HuH-7.5 (cell line): ENCODE measurements at regions not wholly inside any gene's neighbourhood (a gene's known extent, or its start where the extent isn't known, plus 50 kb on each side); places are given as distances from the start of the nearest gene placed in this dataset.
A peak's percentile ranks its signal among the peaks of the same experiment; 100 is the strongest.

Experiments
- DNase-seq: peaks from one replicate; pipeline ENCODE4 v3.0.0; 2011; ENCODE audit warnings: low spot score

DNA sequence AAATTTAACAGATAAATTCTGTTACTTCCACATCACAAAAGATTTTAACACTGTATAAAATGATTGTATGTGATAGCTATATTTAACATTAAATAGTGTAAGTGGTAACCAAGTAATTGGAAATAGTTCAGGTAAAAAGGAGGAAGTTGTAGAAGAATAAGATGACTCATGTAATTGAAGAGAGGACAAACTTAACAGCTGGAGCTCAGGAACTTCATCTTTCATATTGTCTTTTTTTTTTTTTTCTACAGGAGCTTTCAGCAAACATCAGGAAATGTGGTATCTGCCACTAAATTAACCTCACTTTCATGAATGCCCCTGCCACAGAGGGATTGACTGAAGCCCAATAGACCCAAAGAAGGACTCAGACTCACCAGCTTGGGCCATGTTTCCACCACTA, 188.4 kb upstream of the VEGFC start:
- no peak for DNase-seq

DNA sequence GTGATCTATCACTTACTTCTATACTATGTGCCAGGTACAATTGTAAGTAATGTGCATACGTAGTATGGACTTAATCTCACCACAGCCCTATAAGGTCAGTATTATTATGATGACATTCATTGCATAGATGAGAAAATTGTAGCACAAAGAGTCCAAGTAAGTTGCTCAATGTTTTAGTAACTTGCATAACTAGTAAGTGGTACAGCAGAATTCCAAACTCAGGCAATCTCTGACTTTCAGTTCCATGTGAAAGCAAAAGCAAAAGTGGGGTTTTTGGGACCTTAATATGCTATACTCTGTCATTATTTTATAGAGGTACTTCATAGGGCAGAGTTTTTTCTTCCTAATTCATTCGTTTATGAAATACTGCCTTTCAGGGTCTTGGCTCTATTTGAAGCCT, 188.8 kb upstream of the VEGFC start:
- DNase-seq = no peak

- no peak for DNase-seq
Measured at GRCh38 chr4:176988226-176988625, 195.5 kb upstream of the VEGFC start.

GRCh38 chr4:176989186-176989585, 196.5 kb upstream of the VEGFC start:
- no peak for DNase-seq

DNA sequence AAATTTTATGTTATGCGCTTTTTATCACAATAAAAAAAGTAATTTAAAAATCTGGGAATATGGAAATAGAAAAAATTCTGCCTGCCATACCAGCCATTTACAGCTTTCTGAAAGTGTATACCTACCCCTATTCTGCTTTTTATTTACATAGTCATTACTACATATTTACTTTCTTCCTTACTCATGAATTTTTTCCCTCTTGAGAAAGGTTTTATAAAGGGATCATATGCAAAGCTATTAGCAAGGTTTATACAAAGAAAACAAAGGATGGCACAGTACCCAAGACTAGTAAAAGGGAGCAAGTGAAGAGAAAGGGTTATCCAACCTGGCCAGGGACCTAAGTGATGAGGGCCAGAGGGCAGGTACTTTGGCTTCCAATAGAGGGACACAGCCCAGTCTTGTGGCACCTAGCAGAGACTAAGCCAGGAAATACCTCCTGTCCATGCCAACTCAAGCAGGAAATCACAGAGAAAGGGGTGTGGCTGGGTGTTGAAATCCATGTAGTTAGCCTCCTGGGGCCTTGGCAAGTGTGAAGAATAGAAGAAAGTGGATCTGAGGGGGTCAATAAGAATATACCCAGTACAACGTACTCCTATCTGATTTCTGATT, 207.3 kb upstream of the VEGFC start:
- DNase-seq = no peak

DNA sequence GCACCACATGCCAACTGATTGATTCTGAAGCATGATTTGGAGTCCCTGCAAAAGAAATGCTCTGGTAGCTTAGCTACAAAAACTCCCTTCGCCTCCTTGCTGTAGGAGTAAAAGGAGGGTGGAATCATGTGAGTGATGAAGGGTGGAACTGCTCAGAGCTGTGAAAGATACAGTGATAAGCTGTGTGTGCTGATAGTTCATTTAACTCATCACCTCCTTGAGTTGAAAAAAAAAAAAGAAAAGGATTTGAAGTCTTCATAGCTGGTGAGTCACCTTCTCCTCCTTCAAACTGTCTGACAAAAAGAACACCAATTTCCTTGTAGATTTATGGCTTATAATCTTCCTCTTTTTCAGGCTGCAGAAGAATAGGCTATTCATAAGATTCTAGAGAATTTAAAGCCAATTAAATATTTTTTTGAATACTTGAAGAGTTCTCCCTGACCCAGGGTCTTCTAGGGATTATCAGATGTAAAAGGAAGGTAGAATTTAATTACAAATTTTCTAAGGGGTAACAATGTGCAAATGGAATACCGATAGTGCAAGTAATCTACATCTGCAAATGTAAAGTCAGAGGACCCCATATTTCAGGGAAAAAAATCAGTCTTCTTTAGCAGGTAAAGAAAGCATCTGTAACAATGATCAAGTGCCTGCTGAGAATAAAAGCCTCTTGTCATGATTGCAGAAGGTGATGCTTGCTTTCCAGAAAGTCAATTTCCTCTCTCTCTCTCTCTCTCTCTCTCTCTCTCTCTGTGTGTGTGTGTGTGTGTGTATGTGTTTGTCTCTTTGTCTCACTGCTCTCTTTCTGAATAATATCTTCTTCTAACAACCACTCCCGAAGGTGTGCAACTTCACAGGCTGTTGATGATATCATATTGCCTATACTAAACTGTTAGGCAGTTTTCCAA, 208.8 kb upstream of the VEGFC start:
- no peak for DNase-seq

DNA sequence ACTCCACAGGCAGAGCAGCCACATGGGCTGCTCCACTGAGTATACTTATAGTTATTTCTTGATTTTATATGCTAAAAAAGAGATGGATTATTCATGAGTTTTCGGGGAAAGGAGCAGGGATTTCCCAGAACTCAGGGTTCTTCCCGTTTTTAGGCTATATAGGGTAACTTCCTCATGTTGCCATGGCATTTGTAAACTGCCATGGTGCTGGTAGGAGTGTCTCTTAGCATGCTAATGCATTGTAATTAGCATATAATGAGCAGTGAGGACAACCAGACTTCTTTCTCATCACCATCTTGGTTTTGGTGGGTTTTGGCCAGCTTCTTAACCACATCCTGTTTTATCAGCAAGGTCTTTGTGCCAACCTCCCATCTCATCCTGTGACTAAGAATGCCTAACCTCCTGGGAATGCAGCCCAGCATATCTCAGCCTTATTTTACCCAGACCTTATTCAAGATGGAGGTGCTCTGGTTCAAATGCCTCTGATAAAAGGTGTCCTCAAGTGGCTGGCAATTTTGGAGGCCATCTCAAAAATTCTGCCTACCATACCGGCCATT, 213.0 kb upstream of the VEGFC start:
- DNase-seq = no peak

DNA sequence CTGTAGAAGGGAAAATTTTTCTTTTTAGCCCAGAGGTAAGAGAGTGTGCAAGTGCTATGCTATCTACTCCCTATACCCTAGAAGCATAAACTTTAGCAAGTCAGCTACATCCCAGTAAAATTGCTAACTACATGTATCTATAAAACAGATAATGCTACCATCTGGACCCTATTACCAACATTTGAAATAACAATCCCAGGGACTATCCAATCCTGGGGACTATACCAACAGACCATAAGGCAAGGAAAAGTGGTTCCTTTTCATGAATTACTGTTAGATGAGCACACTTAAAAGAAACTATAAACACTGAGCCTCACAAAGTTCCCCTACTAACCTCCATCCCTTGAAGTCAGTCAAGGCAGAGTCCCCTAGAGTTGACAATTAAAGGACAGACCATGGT, 213.6 kb upstream of the VEGFC start:
- no peak for DNase-seq

DNA sequence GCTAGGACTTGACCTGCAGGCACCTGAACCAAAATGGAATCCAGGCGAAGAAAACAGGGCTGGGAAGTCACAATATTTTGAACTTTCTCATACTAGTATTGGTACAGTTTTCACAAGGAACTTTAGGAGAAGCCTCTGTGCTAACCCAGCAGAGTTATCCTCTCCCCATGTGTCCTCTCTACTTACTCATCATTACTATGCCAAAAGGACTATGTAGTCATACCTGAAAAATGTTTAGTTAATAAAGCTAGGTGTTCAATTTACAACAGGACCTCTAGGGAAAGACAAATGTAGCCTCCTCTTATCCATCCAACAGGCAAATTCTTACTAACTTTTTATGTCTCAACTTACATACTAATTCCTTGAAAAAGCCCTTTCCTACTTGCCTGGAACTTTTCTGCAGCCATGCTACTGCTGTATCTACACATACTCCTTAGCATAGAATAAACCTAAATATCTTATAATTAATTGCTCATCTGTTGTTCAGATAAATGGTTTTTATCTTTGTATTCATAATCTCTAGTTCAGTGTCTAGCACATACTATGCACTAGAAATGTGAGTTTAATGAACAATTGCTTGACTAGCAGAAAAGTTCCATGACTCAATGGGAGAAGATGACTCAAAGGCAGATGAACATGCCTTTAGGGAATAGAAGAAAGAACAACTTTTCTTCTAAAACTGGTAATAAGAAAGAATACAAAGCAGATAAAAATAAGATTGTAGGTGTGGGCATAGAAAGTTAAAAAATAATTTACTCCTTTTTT, 215.5 kb upstream of the VEGFC start:
- no peak for DNase-seq

GRCh38 chr4:177008836-177009501, 216.2 kb upstream of the VEGFC start:
- no peak for DNase-seq

DNA sequence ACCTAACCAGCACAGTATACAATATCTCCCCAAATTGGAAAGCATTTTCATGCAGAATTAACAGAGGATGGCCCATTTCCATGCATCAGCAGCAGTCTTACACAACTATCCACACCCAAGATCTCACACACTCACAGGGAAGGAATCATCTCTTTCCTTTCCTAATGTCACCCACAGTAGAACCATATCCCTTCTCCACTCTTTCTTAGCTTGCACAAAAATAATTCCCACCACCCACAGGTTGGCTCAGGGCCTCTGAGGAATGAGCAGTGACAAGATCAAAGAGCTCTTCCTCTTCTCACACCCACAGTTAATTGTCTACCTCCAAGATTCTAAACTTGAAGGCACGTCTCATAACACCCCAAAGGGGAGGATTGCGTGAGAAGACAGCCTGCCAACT, 217.7 kb upstream of the VEGFC start:
- no peak for DNase-seq

GRCh38 chr4:177012918-177013545, 220.3 kb upstream of the VEGFC start:
- DNase-seq = no peak

DNA sequence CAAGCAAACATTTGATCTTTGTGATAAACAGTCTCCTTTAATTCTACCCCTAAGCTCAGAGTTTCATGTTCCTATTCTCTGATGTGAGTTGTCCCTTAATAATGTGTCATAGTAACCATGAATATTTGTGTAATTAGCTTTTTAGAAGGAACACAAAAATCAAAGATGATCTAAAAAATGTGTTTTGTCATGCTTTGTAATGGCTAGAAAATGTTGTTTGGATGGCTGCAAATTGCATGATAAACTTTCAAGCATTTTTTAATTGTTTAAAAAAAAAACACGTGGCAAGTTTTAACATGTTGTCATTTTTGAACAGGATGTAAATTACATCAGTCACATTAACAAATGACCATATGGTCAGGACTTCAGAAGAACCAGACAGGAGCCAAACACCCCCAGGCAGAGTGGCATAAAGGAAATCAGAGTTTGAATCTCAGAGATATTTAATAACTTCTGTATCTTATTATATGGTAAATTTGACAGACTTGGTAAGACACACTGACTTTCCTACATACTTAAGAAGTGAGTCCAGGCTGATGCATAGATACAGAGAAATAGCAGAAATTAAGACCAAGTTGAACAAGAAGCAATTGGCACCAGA, 223.9 kb upstream of the VEGFC start:
- no peak for DNase-seq

DNA sequence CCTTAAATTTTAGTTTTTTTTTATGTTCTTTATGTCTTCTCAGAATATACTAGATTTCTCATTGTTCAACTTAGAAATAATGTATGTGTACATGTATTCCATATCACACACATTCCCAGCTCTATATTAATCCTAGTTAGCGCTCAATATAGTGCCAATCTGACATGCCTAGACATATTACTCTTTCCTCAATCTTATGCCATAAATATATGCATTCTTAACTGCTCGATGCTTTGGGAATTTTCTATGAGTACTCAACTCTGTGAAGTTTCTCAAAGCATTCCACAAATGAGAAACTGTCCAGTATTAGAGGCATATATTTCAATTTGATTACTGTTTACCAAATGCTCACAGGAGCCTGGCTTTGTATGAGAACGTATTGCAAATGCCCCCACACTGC, 231.2 kb upstream of the VEGFC start:
- no peak for DNase-seq

DNA sequence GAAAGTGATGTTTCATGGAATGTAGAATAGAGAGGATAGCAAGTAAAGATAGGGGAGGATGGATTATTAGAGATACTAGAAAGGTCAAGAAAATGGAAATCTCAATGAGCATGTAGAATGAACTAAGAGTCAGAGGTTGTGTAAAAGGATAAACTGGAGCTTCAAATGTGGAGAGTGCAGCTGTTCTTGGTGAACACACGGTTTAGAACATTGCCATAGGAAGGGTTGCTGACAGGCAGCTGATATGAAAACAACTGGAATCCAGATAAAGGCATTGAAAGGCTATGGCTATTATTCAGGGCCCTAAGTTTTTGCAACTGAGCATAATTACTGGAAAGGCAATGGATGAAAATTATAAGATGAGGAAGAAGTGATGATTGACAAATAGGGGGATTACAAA, 239.6 kb upstream of the VEGFC start:
- DNase-seq = no peak

DNA sequence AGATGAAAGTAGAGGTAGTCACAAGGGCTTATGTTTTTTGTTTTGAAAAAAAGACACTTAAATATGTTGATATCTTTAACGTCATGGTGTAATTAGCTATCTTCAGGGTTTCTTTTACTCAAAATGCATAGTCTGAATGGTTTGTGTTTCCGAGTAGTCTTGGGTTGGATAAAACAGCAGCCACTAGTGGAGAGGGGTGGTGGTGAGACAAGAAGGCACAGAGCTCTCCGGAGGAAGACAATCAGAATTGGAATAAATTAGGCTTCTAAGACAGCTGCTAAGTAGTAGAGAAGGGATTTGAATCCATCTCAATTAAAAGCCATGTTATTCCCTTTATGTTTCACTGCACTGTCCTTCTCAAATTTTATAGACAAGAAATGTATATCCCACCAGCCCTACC, 240.4 kb upstream of the VEGFC start:
- DNase-seq = no peak

DNA sequence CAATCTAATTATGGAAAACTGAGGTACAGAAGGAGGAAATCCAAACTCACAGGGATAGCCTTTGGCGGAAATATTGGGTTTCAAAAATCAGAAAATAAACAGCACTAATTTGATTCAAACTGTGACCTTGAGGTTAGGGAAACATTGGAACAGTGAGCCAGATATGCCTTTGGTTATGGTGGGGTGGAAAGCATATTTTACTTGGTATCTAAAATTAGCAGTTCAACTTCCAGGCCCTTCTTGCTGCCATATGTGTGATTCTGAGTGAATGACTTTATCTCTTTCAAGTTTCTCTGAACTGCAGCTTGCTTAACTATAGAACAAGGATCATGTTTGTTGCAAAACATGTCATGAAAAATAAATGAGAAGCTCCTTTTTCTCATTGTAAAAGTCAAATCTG, 240.9 kb upstream of the VEGFC start:
- no peak for DNase-seq

- DNase-seq = no peak
Measured at GRCh38 chr4:177041356-177041755, 248.6 kb upstream of the VEGFC start.

GRCh38 chr4:177047070-177047850, 254.5 kb upstream of the VEGFC start:
- DNase-seq = peak; percentile 6

GRCh38 chr4:177047851-177048174, 255.1 kb upstream of the VEGFC start:
- DNase-seq = no peak
